Stimulated activated CD8-positive, alpha-beta memory T cell treated with anti-CD3 and anti-CD28 coated beads, Interleukin-2, amount 100 ng/mL, for 1 hour (primary cell): ENCODE measurements at regions not wholly inside any gene's neighbourhood (a gene's known extent, or its start where the extent isn't known, plus 50 kb on each side); places are given as distances from the start of the nearest gene placed in this dataset.
"Not testable (repeated sequence)": the region's sequence is repeated elsewhere in the genome, so short reads cannot be mapped to it uniquely, and the experiment has no call there.

Experiments
- DNase-seq, 2 donors: peaks; one replicate each; pipeline ENCODE4 v3.0.0-alpha.2; 2020; ENCODE audit warnings: low read depth in 2 of 2

GRCh38 chr5:175347027-175347426 is 97.0 kb downstream of the DRD1 start:
- no peak for DNase-seq

- DNase-seq = no peak
Observed at GRCh38 chr5:175344331-175345195, 99.4 kb downstream of the DRD1 start.

GRCh38 chr5:175343308-175343707 is 100.7 kb downstream of the DRD1 start:
- no peak for DNase-seq

GRCh38 chr5:175340180-175340579 is 103.8 kb downstream of the DRD1 start:
- DNase-seq = no peak

- no peak for DNase-seq
Observed at GRCh38 chr5:175337680-175338079, 106.3 kb downstream of the DRD1 start.

- DNase-seq = no peak
Observed at GRCh38 chr5:175336781-175337180, 107.2 kb downstream of the DRD1 start.

GRCh38 chr5:175335691-175336090 is 108.3 kb downstream of the DRD1 start:
- no peak for DNase-seq

GRCh38 chr5:175331173-175332036 is 112.6 kb downstream of the DRD1 start:
- not testable (repeated sequence) for DNase-seq

- DNase-seq = no peak
Observed at GRCh38 chr5:175329976-175330375, 114.0 kb downstream of the DRD1 start.

- no peak for DNase-seq
Observed at GRCh38 chr5:175328687-175329086, 115.3 kb downstream of the DRD1 start.

GRCh38 chr5:175328176-175328575 is 115.8 kb downstream of the DRD1 start:
- no peak for DNase-seq

GRCh38 chr5:175325681-175326080 is 118.3 kb downstream of the DRD1 start:
- no peak for DNase-seq

- no peak for DNase-seq
Observed at GRCh38 chr5:175321927-175322532, 122.0 kb downstream of the DRD1 start.

GRCh38 chr5:175319199-175319598 is 124.8 kb downstream of the DRD1 start:
- no peak for DNase-seq

GRCh38 chr5:175317872-175318271 is 126.1 kb downstream of the DRD1 start:
- DNase-seq = no peak

GRCh38 chr5:175309218-175309810 is 134.7 kb downstream of the DRD1 start:
- DNase-seq = no peak

- DNase-seq = no peak
Observed at GRCh38 chr5:175308701-175309100, 135.3 kb downstream of the DRD1 start.

- DNase-seq = no peak
Observed at GRCh38 chr5:175306381-175306780, 137.6 kb downstream of the DRD1 start.

GRCh38 chr5:175305251-175305650 is 138.7 kb downstream of the DRD1 start:
- no peak for DNase-seq

GRCh38 chr5:175290379-175290778 is 153.6 kb downstream of the DRD1 start:
- DNase-seq = no peak

GRCh38 chr5:175288048-175288621 is 155.8 kb downstream of the DRD1 start:
- no peak for DNase-seq

- DNase-seq = no peak
Observed at GRCh38 chr5:175286981-175287380, 157.0 kb downstream of the DRD1 start.
